ENCODE measurements at regions not wholly inside any gene's neighbourhood (a gene's known extent, or its start where the extent isn't known, plus 50 kb on each side); places are given as distances from the start of the nearest gene placed in this dataset.

DNA sequence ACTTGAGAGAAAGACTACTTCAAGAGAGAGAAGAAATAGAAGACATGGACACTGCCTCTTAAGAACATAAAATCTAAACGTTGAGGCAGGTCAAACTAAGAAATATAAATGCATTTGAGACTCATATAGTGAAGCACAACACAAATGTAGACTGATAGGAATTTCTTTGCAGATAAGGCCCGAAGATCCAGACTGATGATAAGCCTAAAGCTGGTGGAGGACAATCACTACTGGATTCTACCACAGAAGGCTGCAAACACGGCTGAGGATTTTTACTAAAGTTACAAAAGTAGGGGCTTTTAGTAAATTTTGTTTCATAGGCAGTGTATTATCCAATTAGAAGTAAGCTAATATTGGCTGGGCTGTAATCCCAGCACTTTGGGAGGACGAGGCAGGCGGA lies 278.3 kb downstream of the RAP2B start:
- DNase-seq = no peak
- in situ Hi-C loops (cut with HindIII; ENCODE audit: low pct_ligation_motif_present, low sequenced_read_pairs) = no loop called here
- Histone ChIP-seq H3K36me3 (replicated peaks) (no peaks in the 10 kb centered on the region), H3K27ac (no peak overlapping the region), H3K27me3 (replicated peaks) (no peaks in the 10 kb centered on the region), H3K4me3 (ENCODE audit: low read depth, low read length) (no peak overlapping the region)
- no peak for TF ChIP-seq CTCF (IDR thresholded peaks at IDR 0.05; ENCODE audit: low read depth, low read length, missing control alignments)

DNA sequence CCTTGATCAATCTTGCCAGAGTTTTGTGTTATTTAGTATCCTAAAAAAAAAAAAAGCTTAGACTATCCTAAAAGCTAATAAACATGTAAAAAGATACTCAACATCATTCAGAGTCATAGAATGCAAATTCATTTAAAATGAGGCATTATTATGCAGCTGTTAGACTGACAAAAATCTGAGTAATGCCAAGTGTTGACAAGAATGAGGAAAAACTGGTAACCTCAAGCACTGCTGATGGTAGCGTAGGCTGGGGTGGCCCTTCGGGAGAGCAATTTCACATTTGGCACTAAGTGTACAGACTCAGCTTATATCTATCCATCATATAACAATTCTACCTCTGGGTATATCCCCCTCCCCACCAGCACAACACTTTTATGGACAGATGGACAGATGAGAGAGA lies 280.4 kb downstream of the RAP2B start:
- Histone ChIP-seq H3K36me3 (replicated peaks) (no peaks in the 10 kb centered on the region), H3K4me3 (ENCODE audit: low read depth, low read length) (no peak overlapping the region), H3K27me3 (replicated peaks) (no peaks in the 10 kb centered on the region), H3K27ac (no peak overlapping the region)
- TF ChIP-seq CTCF (IDR thresholded peaks at IDR 0.05; ENCODE audit: low read depth, low read length, missing control alignments) = no peak
- in situ Hi-C loops (cut with HindIII; ENCODE audit: low pct_ligation_motif_present, low sequenced_read_pairs) = no loop called here
- no peak for DNase-seq

DNA sequence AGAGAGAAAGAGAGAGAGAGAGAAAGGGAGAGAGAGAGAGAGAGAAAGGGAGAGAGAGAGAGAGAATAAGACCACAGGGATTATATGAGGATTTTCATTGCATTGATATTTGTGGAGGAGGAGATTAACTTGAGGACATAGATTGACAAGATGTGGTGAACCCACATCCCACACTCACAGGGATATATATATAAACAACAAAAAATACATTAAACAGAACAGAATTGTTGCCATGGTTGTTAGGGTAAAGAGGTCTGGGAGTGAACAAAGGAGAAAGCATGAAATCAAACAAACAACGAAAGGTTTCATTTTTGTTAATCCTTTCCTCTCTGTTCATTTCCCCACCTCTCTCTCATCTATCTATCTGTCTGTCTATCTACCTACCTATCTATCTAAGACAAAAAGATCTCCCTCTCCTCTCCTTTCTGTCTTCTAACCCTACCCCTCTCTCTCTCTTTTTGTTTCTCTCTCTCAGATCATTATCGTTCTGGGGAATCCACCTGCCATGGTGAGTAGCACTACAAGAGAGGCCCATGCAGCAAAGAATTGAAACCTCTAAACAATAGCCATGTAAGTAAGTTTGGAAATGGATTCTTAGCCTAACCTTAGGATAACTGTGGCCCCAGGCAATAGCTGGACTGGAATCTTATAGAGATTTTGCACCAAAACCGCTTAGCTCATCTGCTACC lies 280.9 kb downstream of the RAP2B start:
- in situ Hi-C loops (cut with HindIII; ENCODE audit: low pct_ligation_motif_present, low sequenced_read_pairs) = no loop called here
- Histone ChIP-seq H3K27ac (no peak overlapping the region), H3K4me3 (ENCODE audit: low read depth, low read length) (no peak overlapping the region), H3K27me3 (replicated peaks) (no peaks in the 10 kb centered on the region), H3K36me3 (replicated peaks) (no peaks in the 10 kb centered on the region)
- DNase-seq = no peak
- TF ChIP-seq CTCF (IDR thresholded peaks at IDR 0.05; ENCODE audit: low read depth, low read length, missing control alignments) = no peak

GRCh38 chr3:153443961-153444360 lies 281.9 kb downstream of the RAP2B start:
- in situ Hi-C loops (cut with HindIII; ENCODE audit: low pct_ligation_motif_present, low sequenced_read_pairs) = no loop called here
- Histone ChIP-seq H3K4me3 (ENCODE audit: low read depth, low read length) (no peak overlapping the region), H3K27me3 (replicated peaks) (no peaks in the 10 kb centered on the region), H3K36me3 (replicated peaks) (no peaks in the 10 kb centered on the region), H3K27ac (no peak overlapping the region)
- TF ChIP-seq CTCF (IDR thresholded peaks at IDR 0.05; ENCODE audit: low read depth, low read length, missing control alignments) = peak; percentile 35
- DNase-seq = no peak

DNA sequence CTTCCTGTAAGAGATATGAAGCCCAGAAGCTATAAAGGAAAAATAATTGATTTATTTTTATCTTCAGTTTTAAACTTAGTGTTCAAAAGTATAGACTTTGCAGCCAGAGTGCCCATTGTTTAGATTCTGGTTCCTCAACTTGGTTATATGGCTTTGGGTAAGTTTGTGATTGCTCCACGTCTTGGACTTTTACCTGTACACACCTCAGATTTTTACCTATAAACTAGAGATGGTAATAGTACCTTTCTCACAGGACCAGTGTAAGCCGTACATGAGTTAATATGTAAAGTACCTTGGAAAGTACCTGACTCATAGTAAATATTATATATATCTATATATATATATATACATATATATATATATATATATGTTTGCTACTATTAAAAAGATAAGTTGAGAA lies 283.8 kb downstream of the RAP2B start:
- H3K36me3 ChIP-seq (replicated peaks) = no peaks in the 10 kb centered on the region
- TF ChIP-seq CTCF (IDR thresholded peaks at IDR 0.05; ENCODE audit: low read depth, low read length, missing control alignments) = no peak
- in situ Hi-C loops (cut with HindIII; ENCODE audit: low pct_ligation_motif_present, low sequenced_read_pairs) = no loop called here
- H3K27ac ChIP-seq = no peak overlapping the region
- no peak overlapping the region for H3K4me3 ChIP-seq (ENCODE audit: low read depth, low read length)
- DNase-seq = no peak
- no peaks in the 10 kb centered on the region for H3K27me3 ChIP-seq (replicated peaks)
